ENCODE measurements at regions not wholly inside any gene's neighbourhood (a gene's known extent, or its start where the extent isn't known, plus 50 kb on each side); places are given as distances from the start of the nearest gene placed in this dataset.
"Not testable (repeated sequence)": the region's sequence is repeated elsewhere in the genome, so short reads cannot be mapped to it uniquely, and the experiment has no call there.

- DNase-seq: no peak
These were observed 162.7 kb upstream of the MARCKS start for GRCh38 chr6:113694278-113695077.

- DNase-seq: no peak
These were observed 161.6 kb upstream of the MARCKS start for GRCh38 chr6:113695516-113695915.

DNA sequence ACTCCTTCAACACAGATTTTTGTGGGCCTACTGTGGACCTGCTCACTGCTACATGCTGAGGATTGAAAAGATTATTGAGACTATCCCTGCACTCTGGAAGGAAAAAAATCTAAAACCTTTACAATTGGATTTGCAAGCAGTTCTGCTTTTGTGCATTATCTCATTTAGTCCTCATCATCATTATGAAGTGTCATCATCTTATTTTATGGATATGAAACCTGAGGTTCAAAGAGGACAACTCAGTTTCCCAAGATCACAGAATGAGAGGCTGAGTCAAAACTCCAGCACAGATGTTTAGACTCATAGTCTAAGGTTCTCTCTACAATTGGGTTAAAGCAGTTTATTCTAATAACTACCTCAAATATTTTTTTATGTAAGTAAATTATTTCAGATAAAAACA is 160.2 kb upstream of the MARCKS start:
- no peak for DNase-seq

GRCh38 chr6:113697632-113698410 is 159.3 kb upstream of the MARCKS start:
- no peak for DNase-seq

- DNase-seq: no peak
These were observed 157.9 kb upstream of the MARCKS start for GRCh38 chr6:113699239-113699638.

GRCh38 chr6:113701552-113702254 is 155.4 kb upstream of the MARCKS start:
- no peak for DNase-seq

- DNase-seq: no peak
These were observed 150.0 kb upstream of the MARCKS start for GRCh38 chr6:113707194-113707593.

- DNase-seq: no peak
These were observed 147.1 kb upstream of the MARCKS start for GRCh38 chr6:113709936-113710509.

DNA sequence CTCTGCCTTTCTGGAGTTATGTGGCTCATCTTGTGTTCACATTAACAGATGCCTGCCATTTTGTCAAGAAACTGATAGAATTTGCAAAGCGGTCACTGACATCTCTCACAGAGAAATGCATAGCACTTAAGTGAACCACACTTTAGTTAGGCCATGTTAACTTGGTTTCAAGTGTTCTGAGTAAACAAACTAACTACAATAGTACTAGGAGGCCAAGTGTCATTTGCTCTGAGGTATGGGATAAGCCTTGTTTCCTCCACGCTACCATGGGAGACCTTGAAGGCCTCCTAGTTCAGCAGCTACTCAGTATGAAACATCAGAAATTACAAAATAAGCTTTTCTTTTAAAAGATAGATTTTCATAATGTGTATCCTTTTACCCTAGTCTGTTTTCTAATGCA is 143.5 kb upstream of the MARCKS start:
- DNase-seq: no peak

GRCh38 chr6:113718588-113718987 is 138.6 kb upstream of the MARCKS start:
- no peak for DNase-seq

GRCh38 chr6:113719064-113719463 is 138.1 kb upstream of the MARCKS start:
- DNase-seq: no peak

GRCh38 chr6:113719545-113719944 is 137.6 kb upstream of the MARCKS start:
- DNase-seq: no peak

GRCh38 chr6:113723182-113723581 is 134.0 kb upstream of the MARCKS start:
- no peak for DNase-seq

DNA sequence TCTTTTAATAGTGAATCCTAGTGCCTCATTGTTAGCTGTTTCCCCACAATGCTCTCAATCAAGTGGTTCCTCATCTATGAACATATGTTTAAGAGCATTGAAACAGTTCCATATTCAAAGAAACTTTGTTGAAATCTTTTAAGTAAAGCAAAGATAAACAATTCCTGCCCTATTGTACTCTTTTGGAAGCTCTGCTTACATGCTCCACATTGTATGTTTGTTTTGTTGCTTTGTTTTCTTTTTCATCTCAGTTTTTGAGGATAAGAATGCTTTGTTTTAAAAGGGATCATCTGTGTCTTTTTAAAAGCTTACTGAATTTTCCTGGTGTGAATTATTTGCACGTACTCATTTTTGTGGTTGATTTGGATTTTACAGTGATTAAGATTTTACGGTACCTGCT is 132.2 kb upstream of the MARCKS start:
- DNase-seq: not testable (repeated sequence)

DNA sequence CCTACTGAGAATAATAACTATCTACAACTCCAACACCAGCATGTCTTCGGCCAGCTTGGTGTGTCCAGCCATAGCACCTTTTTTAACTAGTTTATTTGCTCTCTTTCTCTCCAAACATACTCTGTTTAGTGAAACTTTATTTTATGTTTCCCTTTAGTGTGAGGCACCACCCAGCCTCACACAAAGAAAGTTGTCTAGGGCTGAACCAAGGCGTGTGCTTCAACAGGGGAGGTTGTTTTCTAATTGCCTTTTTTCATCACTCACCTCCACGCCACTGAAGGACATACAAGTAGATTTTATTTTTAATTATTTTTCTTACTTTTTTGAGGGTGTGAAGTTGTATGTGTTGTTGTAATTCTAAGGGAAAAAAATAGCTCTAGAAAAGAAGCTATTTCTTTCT is 125.6 kb upstream of the MARCKS start:
- DNase-seq: no peak

- no peak for DNase-seq
These were observed 124.7 kb upstream of the MARCKS start for GRCh38 chr6:113732384-113732966.

DNA sequence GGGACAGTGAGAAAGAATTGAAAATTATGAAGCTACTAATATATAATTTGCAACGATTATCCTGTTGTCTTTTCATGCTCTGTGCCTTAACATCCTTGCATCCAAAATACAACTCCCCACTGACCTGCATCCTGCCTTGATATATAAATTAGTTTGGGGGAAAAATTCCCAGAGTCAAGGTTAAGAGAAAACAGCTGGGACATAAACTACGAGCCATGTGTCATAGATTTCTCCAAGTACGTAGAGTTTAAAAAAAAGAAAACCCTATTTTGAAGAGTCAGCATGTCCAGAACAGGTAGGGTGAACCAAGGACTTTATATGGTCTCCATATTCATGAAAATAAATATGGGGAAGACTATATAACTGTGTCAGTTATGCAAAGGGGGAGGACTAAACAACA is 123.8 kb upstream of the MARCKS start:
- no peak for DNase-seq

GRCh38 chr6:113734982-113735381 is 122.2 kb upstream of the MARCKS start:
- DNase-seq: no peak

DNA sequence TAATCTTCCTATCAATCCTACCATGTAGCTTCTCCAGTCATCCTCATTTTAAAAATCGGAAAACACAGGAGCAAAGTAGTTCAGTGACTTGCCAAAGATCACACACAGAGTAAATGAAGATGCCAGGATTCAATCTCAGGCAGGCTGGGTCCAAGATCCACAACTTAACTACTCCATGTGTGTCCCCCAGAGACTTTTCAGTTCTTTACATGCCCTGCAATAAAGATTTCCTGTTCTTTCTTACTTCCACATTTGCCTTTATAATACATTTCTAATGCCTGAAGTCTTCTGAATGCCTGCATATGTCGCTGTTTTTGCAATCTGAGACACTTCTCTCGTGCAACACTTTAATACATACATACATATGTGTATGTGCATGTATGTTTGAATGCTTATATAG is 121.7 kb upstream of the MARCKS start:
- DNase-seq: no peak

DNA sequence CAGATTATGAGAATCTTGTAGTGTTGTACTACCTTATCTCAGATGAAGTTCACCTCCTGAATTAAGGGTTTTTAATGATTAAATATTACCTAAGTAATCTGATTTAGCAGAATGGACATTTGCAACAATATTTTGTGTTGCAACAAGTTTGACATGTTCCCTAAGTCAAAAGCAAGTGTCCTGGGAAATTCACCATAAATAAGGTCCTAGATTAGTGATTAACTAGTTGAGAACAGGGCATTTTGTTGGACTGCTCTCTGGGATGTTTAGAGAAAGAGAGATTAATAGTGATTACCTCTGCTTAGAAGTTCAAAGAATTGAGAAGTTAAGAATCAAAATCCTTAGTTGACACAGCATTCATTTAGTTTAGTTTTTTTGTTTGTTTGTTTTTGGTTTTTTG is 120.2 kb upstream of the MARCKS start:
- DNase-seq: no peak

GRCh38 chr6:113739041-113739655 is 118.0 kb upstream of the MARCKS start:
- DNase-seq: no peak

DNA sequence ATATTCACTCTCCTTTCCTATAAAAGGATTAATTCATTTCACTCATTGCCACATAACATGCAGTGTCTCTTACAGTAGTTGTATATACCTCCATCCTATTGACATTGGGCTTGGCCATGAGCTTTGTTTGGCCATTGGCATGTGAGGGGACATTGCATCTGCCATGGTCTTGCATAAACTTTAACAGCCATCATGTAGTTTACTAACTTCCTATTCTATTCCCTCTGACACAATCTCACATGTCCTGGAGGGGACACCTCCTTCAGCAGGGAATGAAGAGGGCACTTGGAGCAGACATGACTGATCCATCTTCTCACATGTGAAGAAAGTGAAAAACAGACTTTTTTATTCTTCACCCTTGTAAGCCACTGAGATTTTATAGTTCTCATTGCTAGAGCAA is 115.5 kb upstream of the MARCKS start:
- no peak for DNase-seq

DNA sequence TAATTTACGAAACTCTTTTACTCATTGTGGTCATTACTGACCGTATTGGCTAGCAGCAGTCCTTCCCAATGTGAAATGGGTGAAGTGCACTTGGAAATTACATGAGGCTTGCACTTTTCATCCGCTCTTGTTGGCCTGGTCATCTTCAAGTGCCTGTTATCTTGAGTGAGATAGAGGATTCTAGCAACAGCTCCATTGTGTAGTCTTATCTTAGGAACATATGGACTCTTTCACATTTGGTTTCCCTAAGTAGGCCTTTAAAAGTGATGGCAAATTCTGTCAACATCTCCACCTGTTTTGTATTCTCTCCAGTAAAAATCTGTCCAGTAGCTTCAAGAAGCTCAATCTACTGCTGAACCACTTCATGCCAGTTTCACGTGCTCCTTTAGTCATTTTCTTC is 114.8 kb upstream of the MARCKS start:
- DNase-seq: no peak
